ENCODE measurements at regions not wholly inside any gene's neighbourhood (a gene's known extent, or its start where the extent isn't known, plus 50 kb on each side); places are given as distances from the start of the nearest gene placed in this dataset.

DNA sequence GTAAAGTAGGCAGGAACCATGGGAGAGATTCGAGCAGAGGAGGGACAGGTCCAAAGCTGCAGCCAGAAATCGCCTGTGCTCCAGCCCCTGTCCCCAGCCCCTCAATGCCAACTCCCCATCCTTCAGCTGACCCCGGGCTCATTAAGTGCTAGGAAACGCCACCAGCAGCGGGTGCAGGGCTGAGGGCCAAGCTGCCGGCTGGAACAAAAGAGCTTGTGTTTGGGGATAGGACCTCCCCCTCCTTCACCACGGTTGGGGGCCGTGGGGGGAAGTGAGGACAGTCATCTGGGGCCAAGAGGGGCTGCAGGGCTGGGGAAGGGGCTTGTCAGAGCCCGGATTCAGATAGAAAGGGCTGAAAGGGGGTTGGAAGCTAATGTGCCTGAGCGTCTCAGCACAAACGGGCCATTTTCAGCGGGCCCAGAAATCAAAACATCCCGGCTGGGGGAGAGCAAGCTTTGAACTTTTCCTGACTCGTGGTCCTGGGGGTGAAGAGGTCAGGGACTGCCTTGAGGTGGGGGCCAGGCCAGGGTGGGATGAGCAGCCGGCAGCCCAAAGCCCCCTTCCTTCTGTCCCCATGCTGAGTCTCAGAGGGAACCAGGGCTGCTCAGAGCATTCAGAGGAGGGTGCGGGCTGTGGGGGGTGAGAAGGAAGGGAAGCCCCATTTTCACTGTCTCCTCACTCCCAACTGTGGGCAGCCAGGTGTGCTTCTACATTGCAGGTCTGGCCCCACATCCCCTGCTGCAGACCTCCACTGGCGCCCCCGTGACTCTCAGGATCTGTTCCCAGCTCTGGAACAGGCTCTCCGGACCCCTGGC lies 69.4 kb upstream of the DAB2IP start:
- DNase-seq (ENCODE audit: low read depth in 6 of 9, low spot score in 9 of 9), result no peak
- Histone ChIP-seq H3K9me3 (ENCODE audit: control insufficient read depth in 2 of 2, insufficient read depth in 1 of 2, low read length in 1 of 2) (no peaks in the 10 kb centered on the region), H3K36me3 (ENCODE audit: control insufficient read depth in 2 of 2, insufficient read depth in 2 of 2, low read length in 1 of 2) (no peaks in the 10 kb centered on the region), H3K4me1 (ENCODE audit: control insufficient read depth in 2 of 2, insufficient read depth in 2 of 2, low read length in 2 of 2) (peaks cover 0 to 5% of the 10 kb centered on the region in 2 donors), H3K27me3 (ENCODE audit: control insufficient read depth in 2 of 2, insufficient read depth in 1 of 2, low read length in 1 of 2) (peaks cover 0 to 44% of the 10 kb centered on the region in 2 donors), H3K27ac (ENCODE audit: low read depth in 1 of 2, low read length in 1 of 2) (no peak overlapping the region), H3K4me3 (ENCODE audit: low read length in 2 of 2) (no peak overlapping the region)
- WGBS, result 65% methylated on average over 19 of the region's 19 CpGs

DNA sequence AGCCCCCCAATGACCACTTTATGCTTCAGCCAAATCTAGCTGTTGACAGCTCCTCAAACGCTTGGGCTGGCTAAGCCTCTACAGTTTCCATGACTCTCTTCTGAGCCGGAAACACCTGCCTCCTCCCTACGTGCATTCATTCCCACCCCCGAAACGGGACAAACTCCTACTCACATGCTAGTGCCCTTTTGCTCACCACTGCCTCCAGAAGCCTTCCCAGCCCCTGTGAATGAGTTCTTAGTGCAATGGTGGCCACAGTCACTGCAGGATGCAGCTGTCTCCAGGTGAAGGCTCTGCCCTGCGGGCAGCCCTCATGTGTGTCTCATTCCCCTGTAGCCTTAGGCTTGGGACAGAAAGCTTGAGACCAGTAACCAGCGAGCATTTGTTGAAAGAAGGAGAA lies 68.8 kb upstream of the DAB2IP start:
- Histone ChIP-seq H3K4me3 (ENCODE audit: low read length in 2 of 2) (no peak overlapping the region), H3K36me3 (ENCODE audit: control insufficient read depth in 2 of 2, insufficient read depth in 2 of 2, low read length in 1 of 2) (no peaks in the 10 kb centered on the region), H3K9me3 (ENCODE audit: control insufficient read depth in 2 of 2, insufficient read depth in 1 of 2, low read length in 1 of 2) (no peaks in the 10 kb centered on the region), H3K27me3 (ENCODE audit: control insufficient read depth in 2 of 2, insufficient read depth in 1 of 2, low read length in 1 of 2) (peaks cover 0 to 47% of the 10 kb centered on the region in 2 donors), H3K27ac (ENCODE audit: low read depth in 1 of 2, low read length in 1 of 2) (no peak overlapping the region), H3K4me1 (ENCODE audit: control insufficient read depth in 2 of 2, insufficient read depth in 2 of 2, low read length in 2 of 2) (peaks cover 0 to 5% of the 10 kb centered on the region in 2 donors)
- no peak for DNase-seq (ENCODE audit: low read depth in 6 of 9, low spot score in 9 of 9)
- 76% methylated on average over 7 of the region's 7 CpGs for WGBS

- WGBS, result over 99% methylated on average over 4 of the region's 4 CpGs
- Histone ChIP-seq H3K27me3 (ENCODE audit: control insufficient read depth in 2 of 2, insufficient read depth in 1 of 2, low read length in 1 of 2) (peaks cover 0 to 60% of the 10 kb centered on the region in 2 donors), H3K9me3 (ENCODE audit: control insufficient read depth in 2 of 2, insufficient read depth in 1 of 2, low read length in 1 of 2) (no peaks in the 10 kb centered on the region), H3K4me1 (ENCODE audit: control insufficient read depth in 2 of 2, insufficient read depth in 2 of 2, low read length in 2 of 2) (peaks cover 0 to 5% of the 10 kb centered on the region in 2 donors), H3K4me3 (ENCODE audit: low read length in 2 of 2) (no peak overlapping the region), H3K36me3 (ENCODE audit: control insufficient read depth in 2 of 2, insufficient read depth in 2 of 2, low read length in 1 of 2) (no peaks in the 10 kb centered on the region), H3K27ac (ENCODE audit: low read depth in 1 of 2, low read length in 1 of 2) (no peak overlapping the region)
- DNase-seq (ENCODE audit: low read depth in 6 of 9, low spot score in 9 of 9), result no peak
Measured at GRCh38 chr9:121584421-121584820, 67.0 kb upstream of the DAB2IP start.

- 79% methylated on average over 4 of the region's 4 CpGs for WGBS
- H3K27me3 ChIP-seq (ENCODE audit: control insufficient read depth in 2 of 2, insufficient read depth in 1 of 2, low read length in 1 of 2), result peaks cover 0 to 52% of the 10 kb centered on the region in 2 donors
- no peak for DNase-seq (ENCODE audit: low read depth in 6 of 9, low spot score in 9 of 9)
- no peaks in the 10 kb centered on the region for H3K36me3 ChIP-seq (ENCODE audit: control insufficient read depth in 2 of 2, insufficient read depth in 2 of 2, low read length in 1 of 2)
- H3K9me3 ChIP-seq (ENCODE audit: control insufficient read depth in 2 of 2, insufficient read depth in 1 of 2, low read length in 1 of 2), result no peaks in the 10 kb centered on the region
- H3K4me1 ChIP-seq (ENCODE audit: control insufficient read depth in 2 of 2, insufficient read depth in 2 of 2, low read length in 2 of 2), result no peaks in the 10 kb centered on the region
- H3K4me3 ChIP-seq (ENCODE audit: low read length in 2 of 2), result no peak overlapping the region
- H3K27ac ChIP-seq (ENCODE audit: low read depth in 1 of 2, low read length in 1 of 2), result no peak overlapping the region
Measured at GRCh38 chr9:121587863-121588262, 63.6 kb upstream of the DAB2IP start.

- H3K27me3 ChIP-seq (ENCODE audit: control insufficient read depth in 2 of 2, insufficient read depth in 1 of 2, low read length in 1 of 2), result peaks cover 0 to 50% of the 10 kb centered on the region in 2 donors
- no peak overlapping the region for H3K4me3 ChIP-seq (ENCODE audit: low read length in 2 of 2)
- no peaks in the 10 kb centered on the region for H3K4me1 ChIP-seq (ENCODE audit: control insufficient read depth in 2 of 2, insufficient read depth in 2 of 2, low read length in 2 of 2)
- WGBS, result 92% methylated on average over 5 of the region's 5 CpGs
- no peaks in the 10 kb centered on the region for H3K36me3 ChIP-seq (ENCODE audit: control insufficient read depth in 2 of 2, insufficient read depth in 2 of 2, low read length in 1 of 2)
- H3K27ac ChIP-seq (ENCODE audit: low read depth in 1 of 2, low read length in 1 of 2), result no peak overlapping the region
- H3K9me3 ChIP-seq (ENCODE audit: control insufficient read depth in 2 of 2, insufficient read depth in 1 of 2, low read length in 1 of 2), result no peaks in the 10 kb centered on the region
- DNase-seq (ENCODE audit: low read depth in 6 of 9, low spot score in 9 of 9), result no peak
Measured at GRCh38 chr9:121589986-121590385, 61.4 kb upstream of the DAB2IP start.

DNA sequence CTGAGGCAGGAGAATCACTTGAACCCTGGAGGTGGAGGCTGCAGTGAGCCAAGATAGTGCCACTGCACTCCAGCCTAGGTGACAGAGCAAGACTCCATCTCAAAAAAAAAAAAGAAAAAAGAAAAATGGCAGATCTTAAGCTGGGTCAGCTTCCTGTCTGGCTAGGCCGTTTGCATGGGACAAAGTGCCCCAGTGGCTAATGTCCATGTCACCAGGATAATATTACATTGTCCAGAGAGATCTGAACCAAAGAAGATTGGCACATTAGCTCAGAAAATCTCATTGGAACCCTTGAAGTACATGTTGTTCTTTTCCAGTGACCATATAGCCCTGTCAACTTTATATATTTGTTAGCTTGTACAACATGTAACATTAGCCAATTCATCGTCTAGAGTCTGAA lies 59.2 kb upstream of the DAB2IP start:
- no peak overlapping the region for H3K4me3 ChIP-seq (ENCODE audit: low read length in 2 of 2)
- no peaks in the 10 kb centered on the region for H3K4me1 ChIP-seq (ENCODE audit: control insufficient read depth in 2 of 2, insufficient read depth in 2 of 2, low read length in 2 of 2)
- H3K27ac ChIP-seq (ENCODE audit: low read depth in 1 of 2, low read length in 1 of 2), result no peak overlapping the region
- no peak for DNase-seq (ENCODE audit: low read depth in 6 of 9, low spot score in 9 of 9)
- no peaks in the 10 kb centered on the region for H3K9me3 ChIP-seq (ENCODE audit: control insufficient read depth in 2 of 2, insufficient read depth in 1 of 2, low read length in 1 of 2)
- peaks cover 6 to 53% of the 10 kb centered on the region in 2 donors for H3K27me3 ChIP-seq (ENCODE audit: control insufficient read depth in 2 of 2, insufficient read depth in 1 of 2, low read length in 1 of 2)
- H3K36me3 ChIP-seq (ENCODE audit: control insufficient read depth in 2 of 2, insufficient read depth in 2 of 2, low read length in 1 of 2), result no peaks in the 10 kb centered on the region
- WGBS, result 89% methylated on average over 2 of the region's 2 CpGs

- 97% methylated on average over 7 of the region's 7 CpGs for WGBS
- H3K4me3 ChIP-seq (ENCODE audit: low read length in 2 of 2), result no peak overlapping the region
Measured at GRCh38 chr9:121593066-121593465, 58.4 kb upstream of the DAB2IP start.

GRCh38 chr9:121596515-121596914 lies 54.9 kb upstream of the DAB2IP start:
- Histone ChIP-seq H3K4me1 (ENCODE audit: control insufficient read depth in 2 of 2, insufficient read depth in 2 of 2, low read length in 2 of 2) (no peaks in the 10 kb centered on the region), H3K27me3 (ENCODE audit: control insufficient read depth in 2 of 2, insufficient read depth in 1 of 2, low read length in 1 of 2) (peaks cover 44 to 71% of the 10 kb centered on the region in 2 donors), H3K9me3 (ENCODE audit: control insufficient read depth in 2 of 2, insufficient read depth in 1 of 2, low read length in 1 of 2) (peaks cover 5 to 13% of the 10 kb centered on the region in 2 donors), H3K27ac (ENCODE audit: low read depth in 1 of 2, low read length in 1 of 2) (no peak overlapping the region), H3K4me3 (ENCODE audit: low read length in 2 of 2) (no peak overlapping the region), H3K36me3 (ENCODE audit: control insufficient read depth in 2 of 2, insufficient read depth in 2 of 2, low read length in 1 of 2) (no peaks in the 10 kb centered on the region)
- no peak for DNase-seq (ENCODE audit: low read depth in 6 of 9, low spot score in 9 of 9)
- WGBS, result 92% methylated on average over 1 of the region's 1 CpG

More at GRCh38 chr9:121593066-121593465, 58.4 kb upstream of the DAB2IP start:
- DNase-seq (ENCODE audit: low read depth in 6 of 9, low spot score in 9 of 9), result no peak
- H3K4me1 ChIP-seq (ENCODE audit: control insufficient read depth in 2 of 2, insufficient read depth in 2 of 2, low read length in 2 of 2), result no peaks in the 10 kb centered on the region
- peaks cover 3 to 5% of the 10 kb centered on the region in 2 donors for H3K9me3 ChIP-seq (ENCODE audit: control insufficient read depth in 2 of 2, insufficient read depth in 1 of 2, low read length in 1 of 2)
- H3K36me3 ChIP-seq (ENCODE audit: control insufficient read depth in 2 of 2, insufficient read depth in 2 of 2, low read length in 1 of 2), result no peaks in the 10 kb centered on the region
- H3K27ac ChIP-seq (ENCODE audit: low read depth in 1 of 2, low read length in 1 of 2), result no peak overlapping the region
- H3K27me3 ChIP-seq (ENCODE audit: control insufficient read depth in 2 of 2, insufficient read depth in 1 of 2, low read length in 1 of 2), result peaks cover 14 to 61% of the 10 kb centered on the region in 2 donors

- DNase-seq (ENCODE audit: low read depth in 6 of 9, low spot score in 9 of 9), result no peak
- Histone ChIP-seq H3K27me3 (ENCODE audit: control insufficient read depth in 2 of 2, insufficient read depth in 1 of 2, low read length in 1 of 2) (peaks cover 44 to 75% of the 10 kb centered on the region in 2 donors), H3K4me3 (ENCODE audit: low read length in 2 of 2) (no peak overlapping the region), H3K36me3 (ENCODE audit: control insufficient read depth in 2 of 2, insufficient read depth in 2 of 2, low read length in 1 of 2) (no peaks in the 10 kb centered on the region), H3K4me1 (ENCODE audit: control insufficient read depth in 2 of 2, insufficient read depth in 2 of 2, low read length in 2 of 2) (no peaks in the 10 kb centered on the region), H3K27ac (ENCODE audit: low read depth in 1 of 2, low read length in 1 of 2) (peak overlapping the region; percentile 8 to 43), H3K9me3 (ENCODE audit: control insufficient read depth in 2 of 2, insufficient read depth in 1 of 2, low read length in 1 of 2) (peaks cover 5 to 13% of the 10 kb centered on the region in 2 donors)
- 83% methylated on average over 14 of the region's 14 CpGs for WGBS
Measured at GRCh38 chr9:121597698-121598166, 53.7 kb upstream of the DAB2IP start.

All from thymus (tissue), 11 donors.